ENCODE measurements at regions not wholly inside any gene's neighbourhood (a gene's known extent, or its start where the extent isn't known, plus 50 kb on each side); places are given as distances from the start of the nearest gene placed in this dataset.

DNA sequence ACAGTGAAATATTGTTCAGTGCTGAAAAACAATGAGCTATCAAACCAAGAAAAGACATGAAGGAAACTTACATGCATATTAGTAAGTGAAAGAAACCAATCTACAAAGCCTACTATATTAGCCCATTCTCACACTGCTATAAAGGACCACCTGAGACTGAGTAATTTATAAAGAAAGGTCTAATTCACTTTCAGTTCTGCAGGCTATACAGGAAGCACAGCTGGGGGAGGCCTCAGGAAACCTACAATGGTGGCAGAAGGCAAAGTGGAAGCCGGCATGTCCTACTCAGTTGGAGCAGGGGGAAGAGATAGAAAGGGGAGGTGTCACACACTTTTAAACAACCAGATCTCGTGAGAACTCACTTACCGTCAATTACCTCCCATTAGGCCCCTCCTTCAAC is 232.1 kb downstream of the TMX3 start:
- TF ChIP-seq POLR2AphosphoS5 (IDR thresholded peaks at IDR 0.05; ENCODE audit: low read depth, low read length): no peak
- no peak for TF ChIP-seq POLR2A (IDR thresholded peaks at IDR 0.05; ENCODE audit: low read depth, low read length)

Measured in GM12891 (cell line).